Suppressor macrophage treated with lipopolysaccharide for 1 hour (primary cell): ENCODE measurements at regions not wholly inside any gene's neighbourhood (a gene's known extent, or its start where the extent isn't known, plus 50 kb on each side); places are given as distances from the start of the nearest gene placed in this dataset.

Experiments
- DNase-seq, 3 donors: peaks; one replicate each; pipeline ENCODE4 v3.0.0-alpha.2; 2020 to 2022

- DNase-seq: no peak
Measured at GRCh38 chr3:99094606-99095005, 193.1 kb upstream of the DCBLD2 start.

GRCh38 chr3:99087277-99087676 lies 185.8 kb upstream of the DCBLD2 start:
- no peak for DNase-seq

- no peak for DNase-seq
Measured at GRCh38 chr3:99084826-99085225, 183.3 kb upstream of the DCBLD2 start.

GRCh38 chr3:99084156-99084555 lies 182.7 kb upstream of the DCBLD2 start:
- DNase-seq: no peak

- DNase-seq: no peak
Measured at GRCh38 chr3:99071096-99071495, 169.6 kb upstream of the DCBLD2 start.

- no peak for DNase-seq
Measured at GRCh38 chr3:99069973-99070372, 168.5 kb upstream of the DCBLD2 start.

- DNase-seq: no peak
Measured at GRCh38 chr3:99066863-99067262, 165.4 kb upstream of the DCBLD2 start.

- no peak for DNase-seq
Measured at GRCh38 chr3:99049164-99049563, 147.7 kb upstream of the DCBLD2 start.

GRCh38 chr3:99041747-99042146 lies 140.3 kb upstream of the DCBLD2 start:
- no peak for DNase-seq

- no peak for DNase-seq
Measured at GRCh38 chr3:99031778-99032177, 130.3 kb upstream of the DCBLD2 start.

- peak; percentile 27 to 50 (median 44) for DNase-seq
Measured at GRCh38 chr3:99023590-99024192, 122.2 kb upstream of the DCBLD2 start.

GRCh38 chr3:99021466-99021865 lies 120.0 kb upstream of the DCBLD2 start:
- no peak for DNase-seq

GRCh38 chr3:99016452-99016851 lies 115.0 kb upstream of the DCBLD2 start:
- DNase-seq: no peak

GRCh38 chr3:99013777-99014315 lies 112.4 kb upstream of the DCBLD2 start:
- DNase-seq: no peak

GRCh38 chr3:99013077-99013476 lies 111.6 kb upstream of the DCBLD2 start:
- no peak for DNase-seq

GRCh38 chr3:99012051-99012450 lies 110.6 kb upstream of the DCBLD2 start:
- no peak for DNase-seq

GRCh38 chr3:99009851-99010250 lies 108.4 kb upstream of the DCBLD2 start:
- DNase-seq: no peak

- DNase-seq: no peak
Measured at GRCh38 chr3:99006686-99007085, 105.2 kb upstream of the DCBLD2 start.

GRCh38 chr3:98999675-99000074 lies 98.2 kb upstream of the DCBLD2 start:
- no peak for DNase-seq

- peak in 2 of 3 donors; percentile 5 to 27 for DNase-seq
Measured at GRCh38 chr3:98994128-98994762, 92.8 kb upstream of the DCBLD2 start.

- no peak for DNase-seq
Measured at GRCh38 chr3:98991393-98991792, 89.9 kb upstream of the DCBLD2 start.

GRCh38 chr3:98990657-98991056 lies 89.2 kb upstream of the DCBLD2 start:
- DNase-seq: no peak

GRCh38 chr3:98986073-98986472 lies 84.6 kb upstream of the DCBLD2 start:
- DNase-seq: no peak

- DNase-seq: no peak
Measured at GRCh38 chr3:98985431-98985830, 83.9 kb upstream of the DCBLD2 start.

GRCh38 chr3:98984024-98984423 lies 82.5 kb upstream of the DCBLD2 start:
- no peak for DNase-seq
